ENCODE measurements at regions not wholly inside any gene's neighbourhood (a gene's known extent, or its start where the extent isn't known, plus 50 kb on each side); places are given as distances from the start of the nearest gene placed in this dataset.

- TF ChIP-seq, protein P1, sequence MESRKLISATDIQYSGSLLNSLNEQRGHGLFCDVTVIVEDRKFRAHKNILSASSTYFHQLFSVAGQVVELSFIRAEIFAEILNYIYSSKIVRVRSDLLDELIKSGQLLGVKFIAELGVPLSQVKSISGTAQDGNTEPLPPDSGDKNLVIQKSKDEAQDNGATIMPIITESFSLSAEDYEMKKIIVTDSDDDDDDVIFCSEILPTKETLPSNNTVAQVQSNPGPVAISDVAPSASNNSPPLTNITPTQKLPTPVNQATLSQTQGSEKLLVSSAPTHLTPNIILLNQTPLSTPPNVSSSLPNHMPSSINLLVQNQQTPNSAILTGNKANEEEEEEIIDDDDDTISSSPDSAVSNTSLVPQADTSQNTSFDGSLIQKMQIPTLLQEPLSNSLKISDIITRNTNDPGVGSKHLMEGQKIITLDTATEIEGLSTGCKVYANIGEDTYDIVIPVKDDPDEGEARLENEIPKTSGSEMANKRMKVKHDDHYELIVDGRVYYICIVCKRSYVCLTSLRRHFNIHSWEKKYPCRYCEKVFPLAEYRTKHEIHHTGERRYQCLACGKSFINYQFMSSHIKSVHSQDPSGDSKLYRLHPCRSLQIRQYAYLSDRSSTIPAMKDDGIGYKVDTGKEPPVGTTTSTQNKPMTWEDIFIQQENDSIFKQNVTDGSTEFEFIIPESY (IDR thresholded peaks at IDR 0.05) = no peak
- TF ChIP-seq NR2F2 (IDR thresholded peaks at IDR 0.05) = no peak
- no peak for TF ChIP-seq SP1 (IDR thresholded peaks at IDR 0.05)
- TF ChIP-seq ATF3 (IDR thresholded peaks at IDR 0.05) = no peak
- TF ChIP-seq GABPA (IDR thresholded peaks at IDR 0.05 in 1 of 2, conservative IDR thresholded peaks at IDR 0.05 in 1 of 2) = no peak
- no peak for TF ChIP-seq JUND (IDR thresholded peaks at IDR 0.05)
Measured at GRCh38 chr2:18792226-18792629, 202.9 kb upstream of the NT5C1B start (continued).

- Histone ChIP-seq H3K4me3 (ENCODE audit: low read depth in 1 of 3, low read length in 3 of 3) (no peak overlapping the region), H3K36me3 (ENCODE audit: control insufficient read depth in 4 of 4, insufficient read depth in 3 of 4, low read depth in 1 of 4, low read length in 3 of 4) (no peaks in the 10 kb centered on the region), H3K27me3 (ENCODE audit: control insufficient read depth in 4 of 4, insufficient read depth in 4 of 4, low read length in 3 of 4) (no peaks in the 10 kb centered on the region), H3K9ac (ENCODE audit: low read depth in 1 of 2, low read length in 2 of 2) (no peak overlapping the region), H3K4me1 (ENCODE audit: control insufficient read depth in 4 of 4, insufficient read depth in 4 of 4, low read length in 3 of 4) (no peaks in the 10 kb centered on the region), H3K9me3 (ENCODE audit: control insufficient read depth in 4 of 4, low read length in 3 of 4) (no peaks in the 10 kb centered on the region), H3K27ac (ENCODE audit: low read depth in 1 of 2, low read length in 2 of 2) (no peak overlapping the region)
- TF ChIP-seq ATF3 (IDR thresholded peaks at IDR 0.05) = no peak
- no peak for TF ChIP-seq FOXA1 (IDR thresholded peaks at IDR 0.05)
- no peak for TF ChIP-seq HNF4G (IDR thresholded peaks at IDR 0.05)
- no peak for TF ChIP-seq CTCF (IDR thresholded peaks at IDR 0.05; ENCODE audit: low read depth, low read length, missing input control)
- no peak for TF ChIP-seq YY1 (IDR thresholded peaks at IDR 0.05)
- no peak for TF ChIP-seq GABPA (IDR thresholded peaks at IDR 0.05 in 1 of 2, conservative IDR thresholded peaks at IDR 0.05 in 1 of 2)
- TF ChIP-seq RAD21 (IDR thresholded peaks at IDR 0.05) = no peak
- no peak for TF ChIP-seq NR2F2 (IDR thresholded peaks at IDR 0.05)
- TF ChIP-seq HNF4A (conservative IDR thresholded peaks at IDR 0.05) = no peak
- no peak for TF ChIP-seq REST (IDR thresholded peaks at IDR 0.05)
- TF ChIP-seq, protein P1 (IDR thresholded peaks at IDR 0.05) = no peak
- no peak for TF ChIP-seq SP1 (IDR thresholded peaks at IDR 0.05)
- TF ChIP-seq EGR1 (IDR thresholded peaks at IDR 0.05; ENCODE audit: low read depth in 2 of 2) = no peak
- TF ChIP-seq RXRA (IDR thresholded peaks at IDR 0.05) = no peak
- no peak for TF ChIP-seq MAX (IDR thresholded peaks at IDR 0.05)
- TF ChIP-seq JUND (IDR thresholded peaks at IDR 0.05) = no peak
- TF ChIP-seq TAF1 (conservative IDR thresholded peaks at IDR 0.05) = no peak
- no peak for TF ChIP-seq FOXA2 (IDR thresholded peaks at IDR 0.05)
- DNase-seq (ENCODE audit: low spot score) = no peak
- whole genome bisulfite sequencing = 97% methylated on average over 9 of the region's 9 CpGs
Measured at GRCh38 chr2:18791172-18791797, 201.9 kb upstream of the NT5C1B start.

All from liver (tissue), 8 donors.